H9 (cell line): ENCODE measurements at regions not wholly inside any gene's neighbourhood (a gene's known extent, or its start where the extent isn't known, plus 50 kb on each side); places are given as distances from the start of the nearest gene placed in this dataset.

Experiments
- DNase-seq: peaks from one replicate; pipeline ENCODE4 v3.0.0-alpha.2; 2017
- H2AFZ ChIP-seq: one replicate; pipeline ENCODE4 v1.6.1; 2013; ENCODE audit warnings: mild to moderate bottlenecking, low read length, control low read depth, moderate library complexity
- H2AK5ac ChIP-seq: 2 replicates; pipeline ENCODE4 v1.6.1; 2013; ENCODE audit warnings: low read length, control low read depth, mixed read lengths; ENCODE audit not compliant: insufficient read length
- H2BK120ac ChIP-seq: one replicate; pipeline ENCODE4 v1.6.1; 2013; ENCODE audit warnings: low read depth, mild to moderate bottlenecking, low read length, control low read depth, inconsistent platforms; ENCODE audit not compliant: poor library complexity, severe bottlenecking
- H2BK12ac ChIP-seq: 2 replicates; pipeline ENCODE4 v1.6.1; 2013; ENCODE audit warnings: low read length, control low read depth, mixed read lengths, low read depth; ENCODE audit not compliant: insufficient read length
- H2BK15ac ChIP-seq: 2 replicates; pipeline ENCODE4 v1.6.1; 2013; ENCODE audit warnings: low read depth, low read length, control low read depth
- H2BK20ac ChIP-seq: one replicate; pipeline ENCODE4 v1.6.1; 2013; ENCODE audit warnings: low read depth, mild to moderate bottlenecking, low read length, control low read depth, inconsistent platforms; ENCODE audit not compliant: poor library complexity, severe bottlenecking
- H2BK5ac ChIP-seq: 2 replicates; pipeline ENCODE4 v1.6.1; 2013; ENCODE audit warnings: low read length, control low read depth, mixed read lengths; ENCODE audit not compliant: insufficient read length
- H3K14ac ChIP-seq: 2 replicates; pipeline ENCODE4 v1.6.1; 2013; ENCODE audit warnings: low read length, control low read depth; ENCODE audit not compliant: insufficient read depth
- H3K18ac ChIP-seq: 2 replicates; pipeline ENCODE4 v1.6.1; 2013; ENCODE audit warnings: low read depth, mild to moderate bottlenecking, mixed read lengths, low read length, control low read depth; ENCODE audit not compliant: insufficient read length
- H3K23ac ChIP-seq: 2 replicates; pipeline ENCODE4 v1.6.1; 2013; ENCODE audit warnings: low read length, control low read depth, mixed read lengths, low read depth; ENCODE audit not compliant: insufficient read length
- H3K23me2 ChIP-seq: 2 replicates; pipeline ENCODE4 v1.6.1; 2013; ENCODE audit warnings: low read depth, mild to moderate bottlenecking, mixed read lengths, low read length, control low read depth; ENCODE audit not compliant: insufficient read length, poor library complexity, severe bottlenecking
- H3K27ac ChIP-seq: 2 replicates; pipeline ENCODE4 v1.5.1; 2013; ENCODE audit warnings: low read length, control low read depth, mixed read lengths, low read depth; ENCODE audit not compliant: insufficient read length
- H3K27me3 ChIP-seq: 2 replicates; pipeline ENCODE4 v1.6.1; 2013; ENCODE audit warnings: low read length, control low read depth, inconsistent platforms; ENCODE audit not compliant: insufficient read depth
- H3K4ac ChIP-seq: 2 replicates; pipeline ENCODE4 v1.6.1; 2013; ENCODE audit warnings: low read depth, mild to moderate bottlenecking, control low read depth, inconsistent platforms, low read length, moderate library complexity
- H3K4me1 ChIP-seq: 2 replicates; pipeline ENCODE4 v1.6.1; 2013; ENCODE audit warnings: low read length, control low read depth, inconsistent platforms; ENCODE audit not compliant: insufficient read depth
- H3K4me2 ChIP-seq: 2 replicates; pipeline ENCODE4 v1.6.1; 2013; ENCODE audit warnings: low read length, control low read depth, mixed read lengths; ENCODE audit not compliant: insufficient read length, insufficient read depth
- H3K56ac ChIP-seq: 2 replicates; pipeline ENCODE4 v1.6.1; 2013; ENCODE audit warnings: low read depth, mild to moderate bottlenecking, mixed read lengths, low read length, control low read depth; ENCODE audit not compliant: insufficient read length
- H3K79me1 ChIP-seq: 2 replicates; pipeline ENCODE4 v1.6.1; 2013; ENCODE audit warnings: low read depth, mild to moderate bottlenecking, moderate library complexity, low read length, control low read depth, inconsistent platforms; ENCODE audit not compliant: insufficient read depth, poor library complexity, severe bottlenecking
- H3K79me2 ChIP-seq: 2 replicates; pipeline ENCODE4 v1.6.1; 2013; ENCODE audit warnings: low read length, control low read depth, inconsistent platforms; ENCODE audit not compliant: insufficient read depth
- H3K9ac ChIP-seq: 2 replicates; pipeline ENCODE4 v1.6.1; 2013; ENCODE audit warnings: low read length, control low read depth, mixed read lengths; ENCODE audit not compliant: insufficient read length; ENCODE audit errors: extremely low read depth
- H3K9me3 ChIP-seq: one replicate; pipeline ENCODE4 v1.6.1; 2013; ENCODE audit warnings: low read depth, low read length, inconsistent platforms; ENCODE audit not compliant: control insufficient read depth
- H3T11ph ChIP-seq: one replicate; pipeline ENCODE4 v1.6.1; 2013; ENCODE audit warnings: mild to moderate bottlenecking, low read length, control low read depth, inconsistent platforms
- H4K20me1 ChIP-seq: one replicate; pipeline ENCODE4 v1.6.1; 2013; ENCODE audit not compliant: control insufficient read depth, insufficient read length, insufficient read depth
- H4K5ac ChIP-seq: 2 replicates; pipeline ENCODE4 v1.6.1; 2013; ENCODE audit warnings: low read depth, mild to moderate bottlenecking, mixed read lengths, low read length, control low read depth; ENCODE audit not compliant: insufficient read length
- H4K8ac ChIP-seq: replicated peaks from 2 replicates; pipeline ENCODE4 v1.6.1; 2013; ENCODE audit warnings: low read length, control low read depth, mixed read lengths, low read depth; ENCODE audit not compliant: insufficient read length
- H4K91ac ChIP-seq: 2 replicates; pipeline ENCODE4 v1.6.1; 2013; ENCODE audit warnings: low read depth, mild to moderate bottlenecking, moderate library complexity, mixed read lengths, low read length, control low read depth; ENCODE audit not compliant: insufficient read length
- H3K27ac Mint-ChIP-seq, 3 experiments: 2 replicates in 2 of 3; 3 replicates in 1 of 3; pipeline ENCODE4 v1.8.0; 2020 to 2021; ENCODE audit warnings: mixed read lengths in 3 of 3, mild to moderate bottlenecking in 1 of 3, moderate library complexity in 1 of 3
- H3K27me3 Mint-ChIP-seq: 2 replicates; pipeline ENCODE4 v1.8.0; 2021; ENCODE audit warnings: low read depth, mild to moderate bottlenecking, moderate library complexity, mixed read lengths
- H3K36me3 Mint-ChIP-seq, 3 experiments: 2 replicates in 2 of 3; 3 replicates in 1 of 3; pipeline ENCODE4 v1.8.0; 2020 to 2021; ENCODE audit warnings: low read depth in 3 of 3, mixed read lengths in 3 of 3; ENCODE audit not compliant: insufficient read depth in 1 of 3
- H3K4me1 Mint-ChIP-seq, 2 experiments: 2 replicates each; pipeline ENCODE4 v1.8.0; 2020; ENCODE audit warnings: mixed read lengths in 2 of 2
- H3K4me3 Mint-ChIP-seq, 2 experiments: 2 replicates in 1 of 2; 3 replicates in 1 of 2; pipeline ENCODE4 v1.8.0; 2020 to 2021; ENCODE audit warnings: mild to moderate bottlenecking in 2 of 2, mixed read lengths in 2 of 2, moderate library complexity in 1 of 2
- H3K9me3 Mint-ChIP-seq, 2 experiments: 2 replicates in 1 of 2; 3 replicates in 1 of 2; pipeline ENCODE4 v1.8.0; 2020; ENCODE audit warnings: mild to moderate bottlenecking in 2 of 2, mixed read lengths in 2 of 2, moderate library complexity in 1 of 2
- WGBS: extraction: QIAGEN DNeasy Blood & Tissue Kit; methylation state at CpG from one replicate; pipeline ENCODE4 v1.1.7; 2013; ENCODE audit warnings: missing lambda C conversion rate, low lambda C conversion rate, mixed read lengths; ENCODE audit not compliant: insufficient read length; ENCODE audit errors: extremely low coverage; 5-methylcytosine and 5-hydroxymethylcytosine counted together
- TF ChIP-seq, protein P1 (sequence below): fragments of 200-600 bp; sonication (generic); conservative IDR thresholded peaks from 3 replicates; pipeline ENCODE4 v1.8.0; 2021; ENCODE audit warnings: antibody characterized with exemption, mild to moderate bottlenecking

DNA sequence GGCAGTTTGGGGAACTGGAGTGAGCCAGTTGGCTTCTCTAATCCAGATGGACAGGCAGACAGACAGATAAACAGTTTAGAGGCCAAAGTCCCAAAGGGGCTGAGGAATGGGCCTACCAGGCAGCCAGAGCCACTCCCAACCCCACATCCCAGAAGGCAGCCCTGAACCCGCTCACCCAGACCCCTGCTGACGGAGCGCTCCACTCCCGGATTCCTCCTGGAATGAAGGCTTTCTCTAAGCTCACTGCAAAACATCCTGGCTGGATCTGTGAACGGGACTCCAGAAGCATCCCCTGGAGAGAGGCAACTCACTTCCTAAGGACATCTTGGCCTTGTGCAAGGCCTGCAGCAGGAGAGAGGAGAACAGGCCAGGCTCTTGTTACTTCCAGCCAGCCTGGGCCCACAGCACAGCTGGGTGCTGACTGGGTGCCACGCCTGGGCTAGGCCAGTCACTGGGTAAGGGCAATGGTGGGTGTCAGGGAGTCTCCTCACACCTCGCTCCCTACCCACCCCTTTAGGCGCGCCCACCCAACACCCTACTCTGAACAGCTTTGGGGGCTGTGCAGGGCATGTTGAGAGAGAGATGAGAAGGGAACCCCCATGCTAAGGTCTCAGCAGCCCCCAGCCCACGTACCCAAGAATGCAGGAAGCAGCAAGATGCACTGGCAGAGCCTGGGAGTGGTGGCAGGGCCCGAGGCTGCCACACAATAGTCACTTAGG, 168.6 kb upstream of the ZMIZ1 start:
- no peak overlapping the region for H2AFZ ChIP-seq
- H4K20me1 ChIP-seq = no peaks in the 10 kb centered on the region
- no peak overlapping the region for H3K4me2 ChIP-seq

More for the DNA sequence above, 168.6 kb upstream of the ZMIZ1 start:
- H2BK12ac ChIP-seq = no peak overlapping the region
- H3K4me1 Mint-ChIP-seq = peaks cover 30% of the 10 kb centered on the region in 2 experiments
- no peak overlapping the region for H3K27ac ChIP-seq
- no peak overlapping the region for H4K5ac ChIP-seq
- H3K9me3 Mint-ChIP-seq = no peaks in the 10 kb centered on the region
- TF ChIP-seq, protein P1, sequence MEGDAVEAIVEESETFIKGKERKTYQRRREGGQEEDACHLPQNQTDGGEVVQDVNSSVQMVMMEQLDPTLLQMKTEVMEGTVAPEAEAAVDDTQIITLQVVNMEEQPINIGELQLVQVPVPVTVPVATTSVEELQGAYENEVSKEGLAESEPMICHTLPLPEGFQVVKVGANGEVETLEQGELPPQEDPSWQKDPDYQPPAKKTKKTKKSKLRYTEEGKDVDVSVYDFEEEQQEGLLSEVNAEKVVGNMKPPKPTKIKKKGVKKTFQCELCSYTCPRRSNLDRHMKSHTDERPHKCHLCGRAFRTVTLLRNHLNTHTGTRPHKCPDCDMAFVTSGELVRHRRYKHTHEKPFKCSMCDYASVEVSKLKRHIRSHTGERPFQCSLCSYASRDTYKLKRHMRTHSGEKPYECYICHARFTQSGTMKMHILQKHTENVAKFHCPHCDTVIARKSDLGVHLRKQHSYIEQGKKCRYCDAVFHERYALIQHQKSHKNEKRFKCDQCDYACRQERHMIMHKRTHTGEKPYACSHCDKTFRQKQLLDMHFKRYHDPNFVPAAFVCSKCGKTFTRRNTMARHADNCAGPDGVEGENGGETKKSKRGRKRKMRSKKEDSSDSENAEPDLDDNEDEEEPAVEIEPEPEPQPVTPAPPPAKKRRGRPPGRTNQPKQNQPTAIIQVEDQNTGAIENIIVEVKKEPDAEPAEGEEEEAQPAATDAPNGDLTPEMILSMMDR = no peak
- H3K18ac ChIP-seq = no peak overlapping the region
- H3K23me2 ChIP-seq = no peaks in the 10 kb centered on the region
- H3K9me3 ChIP-seq = no peaks in the 10 kb centered on the region
- H3K4me1 ChIP-seq = no peaks in the 10 kb centered on the region; the same call in 1 of the 2 replicates
- no peak overlapping the region for H2BK20ac ChIP-seq
- H4K8ac ChIP-seq = no peak overlapping the region
- H2BK5ac ChIP-seq = no peak overlapping the region
- H3K79me2 ChIP-seq = no peaks in the 10 kb centered on the region
- no peak for DNase-seq
- H3T11ph ChIP-seq = no peak overlapping the region
- no peak overlapping the region for H3K9ac ChIP-seq
- WGBS = no CpG with 5 or more reads among the region's 11 CpGs
- H4K91ac ChIP-seq = no peak overlapping the region
- no peaks in the 10 kb centered on the region for H3K79me1 ChIP-seq
- no peaks in the 10 kb centered on the region for H3K36me3 Mint-ChIP-seq
- no peaks in the 10 kb centered on the region for H3K27me3 ChIP-seq
- H3K56ac ChIP-seq = no peak overlapping the region
- no peak overlapping the region for H2AK5ac ChIP-seq
- H3K4me3 Mint-ChIP-seq = no peak overlapping the region
- H3K27ac Mint-ChIP-seq = peak overlapping the region in 1 of 3 experiments; percentile 27; a peak in 1 of 7 replicates
- H2BK120ac ChIP-seq = no peak overlapping the region
- H3K14ac ChIP-seq = no peak overlapping the region
- H3K27me3 Mint-ChIP-seq = peaks cover 8% of the 10 kb centered on the region
- no peak overlapping the region for H2BK15ac ChIP-seq
- no peak overlapping the region for H3K23ac ChIP-seq
- H3K4ac ChIP-seq = no peak overlapping the region
